Osteoblast (primary cell): ENCODE measurements at regions not wholly inside any gene's neighbourhood (a gene's known extent, or its start where the extent isn't known, plus 50 kb on each side); places are given as distances from the start of the nearest gene placed in this dataset.

Source experiments
- DNase-seq: peaks from one replicate; pipeline ENCODE4 v3.0.0; 2011; ENCODE audit warnings: low spot score, mixed read lengths; ENCODE audit not compliant: insufficient read length; ENCODE audit errors: missing footprints
- H2AFZ ChIP-seq: 2 replicates; pipeline ENCODE4 v1.6.0; 2011; ENCODE audit warnings: mild to moderate bottlenecking, low read length
- H3K27ac ChIP-seq: 2 replicates; pipeline ENCODE4 v1.5.1; 2011; ENCODE audit warnings: mild to moderate bottlenecking, low read depth, low read length, moderate library complexity
- H3K27me3 ChIP-seq: 2 replicates; pipeline ENCODE4 v1.6.0; 2012; ENCODE audit warnings: mild to moderate bottlenecking, control low read depth, inconsistent platforms, low read length, moderate library complexity; ENCODE audit not compliant: insufficient read depth
- H3K36me3 ChIP-seq: 2 replicates; pipeline ENCODE4 v1.5.1; 2011; ENCODE audit warnings: mild to moderate bottlenecking, low read length, control low read depth, moderate library complexity; ENCODE audit not compliant: insufficient read depth
- H3K4me1 ChIP-seq: 2 replicates; pipeline ENCODE4 v1.5.1; 2011; ENCODE audit warnings: mild to moderate bottlenecking, low read length, control low read depth, moderate library complexity; ENCODE audit not compliant: insufficient read depth
- H3K4me2 ChIP-seq: 2 replicates; pipeline ENCODE4 v1.6.0; 2011; ENCODE audit warnings: mild to moderate bottlenecking, low read length; ENCODE audit not compliant: insufficient read depth
- H3K4me3 ChIP-seq: fragments of 200-600 bp; sonication (generic); 3 replicates; pipeline ENCODE4 v1.5.1; 2012; ENCODE audit warnings: mild to moderate bottlenecking, low read length, inconsistent platforms; ENCODE audit not compliant: insufficient read depth
- H3K79me2 ChIP-seq: 2 replicates; pipeline ENCODE4 v1.6.0; 2012; ENCODE audit warnings: mild to moderate bottlenecking, low read length, control low read depth, inconsistent platforms; ENCODE audit not compliant: insufficient read depth
- H3K9me3 ChIP-seq: 2 replicates; pipeline ENCODE4 v1.5.1; 2011; ENCODE audit warnings: low read depth, low read length, control low read depth
- H4K20me1 ChIP-seq: 2 replicates; pipeline ENCODE4 v1.6.0; 2012; ENCODE audit warnings: mild to moderate bottlenecking, low read length, control low read depth; ENCODE audit not compliant: insufficient read depth
- CTCF ChIP-seq: IDR thresholded peaks from 2 replicates; pipeline ENCODE4 v1.5.1; 2011; ENCODE audit warnings: mild to moderate bottlenecking, low read depth, low read length, moderate library complexity; ENCODE audit errors: extremely low read depth

GRCh38 chrX:39899856-39900776 is 197.6 kb downstream of the BCOR start:
- Histone ChIP-seq H3K27ac (no peak overlapping the region), H3K27me3 (peaks cover 8% of the 10 kb centered on the region), H3K36me3 (no peaks in the 10 kb centered on the region), H3K9me3 (no peaks in the 10 kb centered on the region), H3K4me2 (peak overlapping the region; percentile 61), H3K4me1 (peaks cover 54% of the 10 kb centered on the region), H4K20me1 (no peaks in the 10 kb centered on the region), H2AFZ (peak overlapping the region; percentile 80), H3K4me3 (peak overlapping the region; percentile 44), H3K79me2 (no peaks in the 10 kb centered on the region)
- no peak for DNase-seq
- no peak for TF ChIP-seq CTCF

GRCh38 chrX:39900777-39901170 is 197.0 kb downstream of the BCOR start:
- Histone ChIP-seq H3K4me2 (peak overlapping the region; percentile 61), H3K27ac (no peak overlapping the region), H3K4me3 (peak overlapping the region; percentile 44), H4K20me1 (no peaks in the 10 kb centered on the region), H3K9me3 (no peaks in the 10 kb centered on the region), H2AFZ (peak overlapping the region; percentile 80), H3K27me3 (peaks cover 8% of the 10 kb centered on the region), H3K4me1 (peaks cover 54% of the 10 kb centered on the region), H3K36me3 (no peaks in the 10 kb centered on the region), H3K79me2 (no peaks in the 10 kb centered on the region)
- TF ChIP-seq CTCF, result no peak
- DNase-seq, result peak; percentile 85

GRCh38 chrX:39903343-39903742 is 194.4 kb downstream of the BCOR start:
- H3K27me3 ChIP-seq, result peaks cover 8% of the 10 kb centered on the region
- no peaks in the 10 kb centered on the region for H3K9me3 ChIP-seq
- H3K27ac ChIP-seq, result peak overlapping the region; percentile 89
- no peaks in the 10 kb centered on the region for H3K36me3 ChIP-seq
- no peak for DNase-seq
- H2AFZ ChIP-seq, result no peak overlapping the region
- no peaks in the 10 kb centered on the region for H4K20me1 ChIP-seq
- peaks cover 47% of the 10 kb centered on the region for H3K4me1 ChIP-seq
- no peak overlapping the region for H3K4me3 ChIP-seq
- no peak overlapping the region for H3K4me2 ChIP-seq
- TF ChIP-seq CTCF, result no peak
- no peaks in the 10 kb centered on the region for H3K79me2 ChIP-seq

GRCh38 chrX:39903937-39904336 is 193.8 kb downstream of the BCOR start:
- Histone ChIP-seq H3K9me3 (no peaks in the 10 kb centered on the region), H3K4me1 (peaks cover 53% of the 10 kb centered on the region), H3K27me3 (peaks cover 8% of the 10 kb centered on the region), H4K20me1 (no peaks in the 10 kb centered on the region), H3K4me3 (no peak overlapping the region), H3K4me2 (no peak overlapping the region), H2AFZ (no peak overlapping the region), H3K27ac (peak overlapping the region; percentile 89), H3K79me2 (no peaks in the 10 kb centered on the region), H3K36me3 (no peaks in the 10 kb centered on the region)
- peak; percentile 84 for DNase-seq
- no peak for TF ChIP-seq CTCF
